Natural killer cell treated with Interleukin-12 subunit alpha and Interleukin-12 subunit beta and Interleukin-15 and Interleukin-18, amount 100 ng/mL, for 72 hours (primary cell): ENCODE measurements at regions not wholly inside any gene's neighbourhood (a gene's known extent, or its start where the extent isn't known, plus 50 kb on each side); places are given as distances from the start of the nearest gene placed in this dataset.
"Not testable (repeated sequence)": the region's sequence is repeated elsewhere in the genome, so short reads cannot be mapped to it uniquely, and the experiment has no call there.

ENCODE experiments used
- ATAC-seq, 2 donors: fragments of 150-1000 bp; cut with Tn5 transposase in 1 of 2; sonication (Bioruptor Pico), chemical (Tn5 transposase) in 1 of 2; 2 replicates each; pipeline ENCODE4 v1.10.0; 2021
- DNase-seq: peaks from one replicate; pipeline ENCODE4 v3.0.0; 2022; ENCODE audit warnings: low spot score
- H3K27ac Mint-ChIP-seq, 2 donors: 1 replicate in 1 of 2; 2 replicates in 1 of 2; pipeline ENCODE4 v1.8.0; 2022; ENCODE audit warnings: mixed read lengths in 2 of 2, mild to moderate bottlenecking in 1 of 2, moderate library complexity in 1 of 2
- H3K27me3 Mint-ChIP-seq, 2 donors: 1 replicate in 1 of 2; 2 replicates in 1 of 2; pipeline ENCODE4 v1.8.0; 2022; ENCODE audit warnings: mixed read lengths in 2 of 2
- H3K36me3 Mint-ChIP-seq: one replicate; pipeline ENCODE4 v1.8.0; 2022; ENCODE audit warnings: mixed read lengths
- H3K4me1 Mint-ChIP-seq, 2 donors: 1 replicate in 1 of 2; 2 replicates in 1 of 2; pipeline ENCODE4 v1.8.0; 2022; ENCODE audit warnings: low read depth in 2 of 2, mixed read lengths in 2 of 2, mild to moderate bottlenecking in 1 of 2
- H3K4me3 Mint-ChIP-seq: one replicate; pipeline ENCODE4 v1.8.0; 2022; ENCODE audit warnings: mixed read lengths
- H3K9me3 Mint-ChIP-seq: 2 replicates; pipeline ENCODE4 v1.8.0; 2022; ENCODE audit warnings: mixed read lengths

GRCh38 chr7:29619111-29619510 lies 55.5 kb downstream of the PRR15 start:
- H3K27me3 Mint-ChIP-seq, result peaks cover 32 to 45% of the 10 kb centered on the region in 2 donors
- H3K36me3 Mint-ChIP-seq, result no peaks in the 10 kb centered on the region
- H3K27ac Mint-ChIP-seq, result no peak overlapping the region
- DNase-seq (no peak), ATAC-seq (no peak)
- H3K4me3 Mint-ChIP-seq, result no peak overlapping the region
- H3K9me3 Mint-ChIP-seq, result no peaks in the 10 kb centered on the region
- H3K4me1 Mint-ChIP-seq, result no peaks in the 10 kb centered on the region

- Mint-ChIP-seq H3K27ac (no peak overlapping the region), H3K4me3 (no peak overlapping the region), H3K9me3 (no peaks in the 10 kb centered on the region), H3K4me1 (no peaks in the 10 kb centered on the region), H3K27me3 (peaks cover 31 to 44% of the 10 kb centered on the region in 2 donors), H3K36me3 (no peaks in the 10 kb centered on the region)
- no peak for DNase-seq
- no peak for ATAC-seq
Measured at GRCh38 chr7:29619848-29620555, 56.4 kb downstream of the PRR15 start.

- peaks cover 31 to 44% of the 10 kb centered on the region in 2 donors for H3K27me3 Mint-ChIP-seq
Measured at GRCh38 chr7:29620556-29620930, 56.9 kb downstream of the PRR15 start.

DNA sequence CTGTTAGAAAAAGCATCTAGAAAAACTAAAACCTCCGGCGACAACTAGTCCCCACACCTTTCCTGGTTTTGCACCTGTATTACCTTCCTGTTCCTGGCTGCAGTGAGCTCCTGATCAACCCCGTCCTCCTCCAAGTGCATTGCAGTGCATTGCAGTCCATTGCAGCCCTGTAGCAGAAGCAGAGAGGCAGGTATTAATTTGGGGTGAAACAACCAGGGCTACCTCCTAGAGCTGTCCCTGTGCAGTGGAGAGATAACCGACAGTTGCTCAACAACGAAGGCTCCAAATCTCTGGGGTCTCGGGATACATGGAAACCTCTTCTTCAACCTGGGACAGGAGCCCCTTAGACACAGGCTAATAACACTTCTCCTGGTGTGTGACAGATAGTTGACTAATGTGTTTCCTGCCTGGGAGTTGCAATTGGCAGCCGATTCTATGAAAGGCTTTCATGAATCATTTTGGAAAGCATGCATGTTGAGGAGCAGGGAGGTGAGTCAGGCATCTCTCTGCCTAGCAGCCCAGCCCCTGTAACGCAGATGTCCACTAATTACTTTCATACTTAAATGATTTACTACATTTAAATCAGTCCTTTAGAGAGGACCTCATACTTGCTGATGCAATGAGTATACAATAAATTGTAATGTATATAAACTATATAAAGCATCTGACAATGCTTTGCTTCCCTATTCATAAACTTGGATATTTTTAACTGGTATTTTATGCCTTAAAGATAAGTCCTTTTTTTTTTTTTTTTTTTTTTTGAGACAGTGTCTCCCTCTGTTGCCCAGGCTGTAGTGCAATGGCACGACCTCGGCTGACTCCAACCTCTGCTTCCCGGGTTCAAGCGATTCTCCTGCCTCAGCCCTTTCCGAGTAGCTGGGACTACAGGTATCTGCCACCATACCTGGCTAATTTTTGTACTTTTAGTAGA lies 59.0 kb downstream of the PRR15 start:
- H3K27me3 Mint-ChIP-seq, result peaks cover 34 to 41% of the 10 kb centered on the region in 2 donors
- H3K4me3 Mint-ChIP-seq, result no peak overlapping the region
- H3K4me1 Mint-ChIP-seq, result no peaks in the 10 kb centered on the region
- no peak for DNase-seq
- H3K27ac Mint-ChIP-seq, result no peak overlapping the region
- no peak for ATAC-seq
- no peaks in the 10 kb centered on the region for H3K36me3 Mint-ChIP-seq
- H3K9me3 Mint-ChIP-seq, result no peaks in the 10 kb centered on the region

More at GRCh38 chr7:29620556-29620930, 56.9 kb downstream of the PRR15 start:
- H3K27ac Mint-ChIP-seq, result no peak overlapping the region
- DNase-seq (no peak), ATAC-seq (no peak)
- H3K4me3 Mint-ChIP-seq, result no peak overlapping the region
- no peaks in the 10 kb centered on the region for H3K9me3 Mint-ChIP-seq
- H3K36me3 Mint-ChIP-seq, result no peaks in the 10 kb centered on the region
- H3K4me1 Mint-ChIP-seq, result no peaks in the 10 kb centered on the region

GRCh38 chr7:29623973-29624372 lies 60.3 kb downstream of the PRR15 start:
- H3K36me3 Mint-ChIP-seq, result no peaks in the 10 kb centered on the region
- H3K27me3 Mint-ChIP-seq, result peaks cover 31 to 41% of the 10 kb centered on the region in 2 donors
- ATAC-seq (no peak), DNase-seq (no peak)
- no peak overlapping the region for H3K4me3 Mint-ChIP-seq
- H3K27ac Mint-ChIP-seq, result no peak overlapping the region
- H3K4me1 Mint-ChIP-seq, result no peaks in the 10 kb centered on the region
- H3K9me3 Mint-ChIP-seq, result no peaks in the 10 kb centered on the region

DNA sequence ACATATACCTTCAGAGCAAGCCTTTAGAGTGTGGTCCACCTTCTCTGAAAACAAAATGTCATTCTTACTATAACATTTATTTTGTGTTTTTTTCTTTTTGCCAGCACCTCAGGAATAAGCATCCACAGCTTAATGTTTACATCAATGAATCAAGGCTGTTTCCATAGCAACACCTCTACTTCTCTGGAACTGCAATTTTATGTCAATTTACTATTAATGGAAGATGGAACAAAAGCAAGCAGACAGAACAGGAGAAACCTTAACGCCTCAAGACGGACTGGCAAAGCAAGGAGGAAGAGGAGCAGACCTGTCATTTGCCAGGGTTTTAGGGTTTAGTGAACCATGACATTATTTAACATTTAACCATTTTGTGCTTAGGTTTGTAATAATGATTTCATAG lies 63.1 kb downstream of the PRR15 start:
- Mint-ChIP-seq H3K27ac (no peak overlapping the region), H3K36me3 (no peaks in the 10 kb centered on the region), H3K27me3 (peaks cover 31 to 33% of the 10 kb centered on the region in 2 donors), H3K4me1 (no peaks in the 10 kb centered on the region), H3K4me3 (no peak overlapping the region), H3K9me3 (no peaks in the 10 kb centered on the region)
- ATAC-seq (no peak), DNase-seq (no peak)

- DNase-seq (no peak), ATAC-seq (no peak)
- Mint-ChIP-seq H3K9me3 (no peaks in the 10 kb centered on the region), H3K4me1 (no peaks in the 10 kb centered on the region), H3K4me3 (no peak overlapping the region), H3K27me3 (peaks cover 29 to 31% of the 10 kb centered on the region in 2 donors), H3K27ac (no peak overlapping the region), H3K36me3 (no peaks in the 10 kb centered on the region)
Measured at GRCh38 chr7:29627631-29628030, 64.0 kb downstream of the PRR15 start.

- H3K4me3 Mint-ChIP-seq, result no peak overlapping the region
Measured at GRCh38 chr7:29629507-29629906, 65.9 kb downstream of the PRR15 start.

GRCh38 chr7:29635067-29636008 lies 71.7 kb downstream of the PRR15 start:
- ATAC-seq, DNase-seq, H3K4me1 Mint-ChIP-seq, H3K9me3 Mint-ChIP-seq, H3K27ac Mint-ChIP-seq, H3K4me3 Mint-ChIP-seq, H3K27me3 Mint-ChIP-seq, H3K36me3 Mint-ChIP-seq: not testable (repeated sequence)

More at GRCh38 chr7:29629507-29629906, 65.9 kb downstream of the PRR15 start:
- Mint-ChIP-seq H3K27me3 (peaks cover 24 to 32% of the 10 kb centered on the region in 2 donors), H3K9me3 (no peaks in the 10 kb centered on the region), H3K36me3 (no peaks in the 10 kb centered on the region), H3K4me1 (no peaks in the 10 kb centered on the region), H3K27ac (no peak overlapping the region)
- ATAC-seq (peak in 1 of 2 donors; percentile 28), DNase-seq (no peak)

DNA sequence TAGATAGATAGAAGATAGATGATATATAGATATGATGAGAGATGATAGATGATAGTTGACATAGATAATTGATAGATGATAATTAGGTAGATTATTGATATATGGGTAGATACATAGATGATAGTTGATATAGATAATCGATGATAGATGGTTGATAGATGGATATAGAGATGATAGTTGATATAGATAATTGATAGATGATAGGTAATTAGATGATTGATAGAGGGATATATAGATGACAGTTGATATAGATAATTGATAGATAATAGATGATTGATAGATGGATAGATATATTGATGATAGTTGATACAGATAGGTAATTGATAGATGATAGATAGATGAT lies 72.3 kb downstream of the PRR15 start:
- H3K27me3 Mint-ChIP-seq, result peaks cover 0 to 6% of the 10 kb centered on the region in 2 donors
- no peaks in the 10 kb centered on the region for H3K36me3 Mint-ChIP-seq
- no peak for DNase-seq
- no peak overlapping the region for H3K4me3 Mint-ChIP-seq
- no peaks in the 10 kb centered on the region for H3K4me1 Mint-ChIP-seq
- no peaks in the 10 kb centered on the region for H3K9me3 Mint-ChIP-seq
- ATAC-seq, result no peak
- H3K27ac Mint-ChIP-seq, result no peak overlapping the region

- Mint-ChIP-seq H3K4me1 (no peaks in the 10 kb centered on the region), H3K27ac (no peak overlapping the region), H3K36me3 (no peaks in the 10 kb centered on the region), H3K9me3 (no peaks in the 10 kb centered on the region), H3K27me3 (peaks cover 0 to 6% of the 10 kb centered on the region in 2 donors), H3K4me3 (no peak overlapping the region)
- DNase-seq (no peak), ATAC-seq (no peak)
Measured at GRCh38 chr7:29637374-29637773, 73.7 kb downstream of the PRR15 start.

DNA sequence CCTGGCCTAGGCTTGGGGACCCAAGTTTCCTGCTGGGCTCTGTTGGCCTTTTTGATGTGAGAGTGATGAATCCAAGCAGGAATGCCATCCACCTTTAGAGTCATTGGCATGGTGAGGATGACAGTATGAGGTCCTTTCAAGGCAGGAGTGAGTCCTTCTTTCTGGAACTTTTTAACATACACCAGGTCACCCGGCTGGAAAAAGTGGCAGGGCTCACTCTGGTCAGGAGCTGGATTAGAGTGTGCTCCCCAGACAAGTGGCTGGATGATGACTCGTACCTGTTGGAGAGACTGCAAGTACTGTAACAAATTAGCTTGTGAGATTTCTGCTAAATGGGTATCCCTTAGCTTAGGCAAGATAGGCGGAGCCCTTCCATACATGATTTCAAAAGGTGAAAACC lies 75.2 kb downstream of the PRR15 start:
- not testable (repeated sequence) for H3K4me1 Mint-ChIP-seq, H3K9me3 Mint-ChIP-seq, H3K27ac Mint-ChIP-seq, H3K4me3 Mint-ChIP-seq, H3K36me3 Mint-ChIP-seq, H3K27me3 Mint-ChIP-seq, DNase-seq, ATAC-seq

DNA sequence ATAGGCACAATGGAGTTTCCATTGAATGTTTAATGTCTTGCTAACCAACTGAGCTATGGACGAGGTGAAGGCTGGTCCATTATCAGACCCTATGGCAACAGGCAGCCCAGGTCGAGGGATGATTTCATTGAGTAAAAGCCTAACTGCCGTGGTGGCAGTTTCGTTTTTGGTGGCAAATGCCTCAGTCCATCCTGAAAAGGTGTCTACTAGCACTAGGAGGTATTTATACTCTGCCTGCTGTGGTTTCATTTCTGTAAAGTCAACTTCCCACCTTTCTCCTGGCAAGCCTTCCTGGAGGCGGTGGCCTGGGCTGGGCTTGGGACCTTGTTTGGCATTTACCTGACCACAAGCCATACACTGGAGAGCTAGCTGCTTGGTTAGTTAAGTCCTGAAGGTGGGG lies 75.8 kb downstream of the PRR15 start:
- DNase-seq (no peak), ATAC-seq (no peak)
- no peaks in the 10 kb centered on the region for H3K9me3 Mint-ChIP-seq
- H3K27me3 Mint-ChIP-seq, result no peaks in the 10 kb centered on the region
- H3K36me3 Mint-ChIP-seq, result no peaks in the 10 kb centered on the region
- no peak overlapping the region for H3K4me3 Mint-ChIP-seq
- no peak overlapping the region for H3K27ac Mint-ChIP-seq
- H3K4me1 Mint-ChIP-seq, result no peaks in the 10 kb centered on the region
